ENCODE measurements at regions not wholly inside any gene's neighbourhood (a gene's known extent, or its start where the extent isn't known, plus 50 kb on each side); places are given as distances from the start of the nearest gene placed in this dataset.

- TF ChIP-seq, protein P1, sequence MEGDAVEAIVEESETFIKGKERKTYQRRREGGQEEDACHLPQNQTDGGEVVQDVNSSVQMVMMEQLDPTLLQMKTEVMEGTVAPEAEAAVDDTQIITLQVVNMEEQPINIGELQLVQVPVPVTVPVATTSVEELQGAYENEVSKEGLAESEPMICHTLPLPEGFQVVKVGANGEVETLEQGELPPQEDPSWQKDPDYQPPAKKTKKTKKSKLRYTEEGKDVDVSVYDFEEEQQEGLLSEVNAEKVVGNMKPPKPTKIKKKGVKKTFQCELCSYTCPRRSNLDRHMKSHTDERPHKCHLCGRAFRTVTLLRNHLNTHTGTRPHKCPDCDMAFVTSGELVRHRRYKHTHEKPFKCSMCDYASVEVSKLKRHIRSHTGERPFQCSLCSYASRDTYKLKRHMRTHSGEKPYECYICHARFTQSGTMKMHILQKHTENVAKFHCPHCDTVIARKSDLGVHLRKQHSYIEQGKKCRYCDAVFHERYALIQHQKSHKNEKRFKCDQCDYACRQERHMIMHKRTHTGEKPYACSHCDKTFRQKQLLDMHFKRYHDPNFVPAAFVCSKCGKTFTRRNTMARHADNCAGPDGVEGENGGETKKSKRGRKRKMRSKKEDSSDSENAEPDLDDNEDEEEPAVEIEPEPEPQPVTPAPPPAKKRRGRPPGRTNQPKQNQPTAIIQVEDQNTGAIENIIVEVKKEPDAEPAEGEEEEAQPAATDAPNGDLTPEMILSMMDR (IDR thresholded peaks at IDR 0.05), result no peak
- TF ChIP-seq POLR2A (IDR thresholded peaks at IDR 0.05) (no peak), EP300 (IDR thresholded peaks at IDR 0.05; ENCODE audit: low read depth) (no peak), POLR2AphosphoS5 (IDR thresholded peaks at IDR 0.05) (no peak)
These were observed 1225.2 kb upstream of the CELF4 start for GRCh38 chr18:38790786-38791185.
